ENCODE measurements at regions not wholly inside any gene's neighbourhood (a gene's known extent, or its start where the extent isn't known, plus 50 kb on each side); places are given as distances from the start of the nearest gene placed in this dataset.

- TF ChIP-seq CTCF (IDR thresholded peaks at IDR 0.05) (no peak), POLR2AphosphoS5 (IDR thresholded peaks at IDR 0.05) (no peak), POLR2A (IDR thresholded peaks at IDR 0.05) (no peak)
Observed at GRCh38 chr3:80244390-80244789, 476.6 kb upstream of the ROBO1 start.

Measured in prostate gland (tissue), 2 donors.